Tibial artery (tissue), 4 donors: ENCODE measurements at regions not wholly inside any gene's neighbourhood (a gene's known extent, or its start where the extent isn't known, plus 50 kb on each side); places are given as distances from the start of the nearest gene placed in this dataset.

ENCODE experiments used
- DNase-seq, 2 donors: peaks; one replicate each; pipeline ENCODE4 v3.0.0-alpha.2; 2019
- H3K27ac ChIP-seq, 2 donors: fragments of 200-600 bp; sonication (generic) in 1 of 2; 1 replicate in 1 of 2; 2 replicates in 1 of 2; pipeline ENCODE4 v1.5.1; 2018 to 2019; ENCODE audit warnings: mild to moderate bottlenecking in 1 of 2
- H3K27me3 ChIP-seq, 2 donors: fragments of 200-600 bp; sonication (generic) in 1 of 2; one replicate each; pipeline versions ENCODE4 v1.5.1 to v1.6.0; 2016 to 2019
- H3K36me3 ChIP-seq, 3 donors: fragments of 200-600 bp; sonication (generic) in 2 of 3; one replicate each; pipeline ENCODE4 v1.5.1; 2016 to 2019; ENCODE audit warnings: mild to moderate bottlenecking in 2 of 3
- H3K4me1 ChIP-seq, 4 donors: fragments of 200-600 bp; sonication (generic) in 2 of 4; 1 replicate in 3 of 4; 2 replicates in 1 of 4; pipeline ENCODE4 v1.5.1; 2016 to 2019
- H3K4me3 ChIP-seq, 2 donors: fragments of 200-600 bp; sonication (generic) in 1 of 2; 1 replicate in 1 of 2; 2 replicates in 1 of 2; pipeline ENCODE4 v1.5.1; 2018 to 2019; ENCODE audit warnings: mild to moderate bottlenecking in 2 of 2
- H3K9me3 ChIP-seq, 3 donors: fragments of 200-600 bp; sonication (generic) in 1 of 3; one replicate each; pipeline ENCODE4 v1.5.1; 2016 to 2019
- CTCF ChIP-seq, 2 experiments: fragments of 200-600 bp in 1 of 2; fragments of 450-650 bp in 1 of 2; IDR thresholded peaks; one replicate each; pipeline ENCODE4 v1.5.1; 2017 to 2019; ENCODE audit warnings: antibody characterized with exemption in 2 of 2, mild to moderate bottlenecking in 1 of 2, moderate library complexity in 1 of 2
- intact Hi-C: fragments of 100-400 bp; cut with DNase I; formaldehyde crosslinking; loops from one replicate; pipeline ENCODE4 v1.15.0; 2023; ENCODE audit warnings: low total_unique reads

DNA sequence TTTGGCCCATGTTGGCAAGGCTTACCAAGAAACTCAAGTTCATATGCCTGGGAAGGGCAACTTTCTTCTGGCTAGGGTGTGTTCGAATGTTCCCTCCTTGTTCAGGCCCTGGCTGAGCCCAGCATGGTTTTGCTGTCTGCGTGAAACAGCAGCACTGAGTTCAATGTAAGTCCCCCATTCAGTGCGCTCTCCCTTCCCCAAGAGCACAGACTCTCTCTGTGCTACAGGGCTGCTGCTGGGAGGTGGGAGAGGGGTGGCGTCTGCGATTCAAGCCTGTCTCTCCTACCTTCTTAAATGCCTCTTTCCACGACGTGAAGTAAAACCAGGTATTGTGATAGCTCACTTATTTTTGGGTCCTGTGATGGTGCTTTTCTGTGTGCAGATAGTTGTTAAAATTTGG is 289.3 kb upstream of the GOLIM4 start:
- no peak for TF ChIP-seq CTCF (IDR thresholded peaks at IDR 0.05)
- no peak overlapping the region for H3K4me3 ChIP-seq
- no peaks in the 10 kb centered on the region for H3K4me1 ChIP-seq
- DNase-seq: no peak
- no peak overlapping the region for H3K27ac ChIP-seq
- H3K9me3 ChIP-seq: peaks cover 0 to 12% (median 0%) of the 10 kb centered on the region in 3 donors
- H3K27me3 ChIP-seq: no peaks in the 10 kb centered on the region
- intact Hi-C loops: no loop called here
- no peaks in the 10 kb centered on the region for H3K36me3 ChIP-seq

GRCh38 chr3:168383573-168383972 is 287.8 kb upstream of the GOLIM4 start:
- no peaks in the 10 kb centered on the region for H3K36me3 ChIP-seq
- no peak overlapping the region for H3K27ac ChIP-seq
- H3K9me3 ChIP-seq: peaks cover 0 to 12% (median 0%) of the 10 kb centered on the region in 3 donors
- no peak overlapping the region for H3K4me3 ChIP-seq
- H3K4me1 ChIP-seq: no peaks in the 10 kb centered on the region
- intact Hi-C loops: no loop called here
- H3K27me3 ChIP-seq: no peaks in the 10 kb centered on the region
- no peak for TF ChIP-seq CTCF (IDR thresholded peaks at IDR 0.05)
- DNase-seq: no peak

GRCh38 chr3:168371846-168372245 is 276.1 kb upstream of the GOLIM4 start:
- TF ChIP-seq CTCF (IDR thresholded peaks at IDR 0.05): no peak
- no peak overlapping the region for H3K4me3 ChIP-seq
- H3K27me3 ChIP-seq: no peaks in the 10 kb centered on the region
- no peak overlapping the region for H3K27ac ChIP-seq
- no peaks in the 10 kb centered on the region for H3K9me3 ChIP-seq
- DNase-seq: no peak
- intact Hi-C loops: no loop called here
- no peaks in the 10 kb centered on the region for H3K4me1 ChIP-seq
- H3K36me3 ChIP-seq: no peaks in the 10 kb centered on the region

DNA sequence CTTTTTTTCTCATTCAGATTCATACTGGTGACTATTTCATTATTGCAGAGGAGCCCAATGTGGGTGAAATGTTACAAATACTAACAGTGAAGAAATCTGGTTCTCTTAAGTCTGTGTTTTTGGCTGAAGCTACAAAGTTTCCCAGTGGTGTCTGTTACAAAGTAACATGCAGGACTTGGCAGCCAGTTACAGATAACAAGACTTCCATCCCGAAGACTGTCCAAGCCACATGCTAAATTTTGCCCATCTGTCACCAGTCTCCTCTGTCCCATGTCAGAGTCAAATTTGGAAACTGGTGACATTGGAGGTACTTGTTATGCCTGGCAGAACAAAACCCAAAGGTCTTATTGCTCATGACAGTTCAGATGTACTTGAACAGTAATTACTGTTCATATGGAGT is 269.2 kb upstream of the GOLIM4 start:
- intact Hi-C loops: no loop called here
- H3K4me3 ChIP-seq: no peak overlapping the region
- no peak overlapping the region for H3K27ac ChIP-seq
- H3K4me1 ChIP-seq: no peaks in the 10 kb centered on the region
- no peaks in the 10 kb centered on the region for H3K27me3 ChIP-seq
- no peak for TF ChIP-seq CTCF (IDR thresholded peaks at IDR 0.05)
- H3K9me3 ChIP-seq: no peaks in the 10 kb centered on the region
- DNase-seq: no peak
- no peaks in the 10 kb centered on the region for H3K36me3 ChIP-seq

DNA sequence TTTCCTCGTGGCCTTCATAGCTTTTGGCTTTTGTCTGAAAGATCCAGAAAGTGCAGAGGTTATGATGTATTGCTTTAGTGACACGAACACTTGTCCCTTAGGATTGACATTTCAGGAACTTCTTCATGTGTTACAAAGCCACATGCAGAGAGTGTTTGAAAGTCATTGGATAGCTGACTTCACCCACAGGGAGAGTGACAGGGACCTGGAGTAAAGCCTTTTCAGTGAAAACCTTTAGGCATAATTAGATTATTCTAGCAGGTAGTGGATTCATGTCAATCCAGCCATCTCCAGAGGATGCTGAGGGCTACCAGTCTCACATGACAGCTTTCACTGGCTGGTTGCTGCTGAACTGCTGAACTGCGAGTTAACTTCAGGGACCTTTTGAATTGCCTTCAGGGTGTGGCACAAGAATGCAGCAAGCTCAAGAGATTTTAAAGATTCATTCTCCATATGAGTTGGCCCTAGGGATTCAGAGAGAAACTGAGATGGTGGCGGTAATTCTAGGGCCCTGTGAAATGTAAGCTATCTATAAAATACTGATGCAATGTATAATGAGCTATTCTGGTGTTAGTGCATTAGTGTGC is 267.0 kb upstream of the GOLIM4 start:
- Histone ChIP-seq H3K4me3 (no peak overlapping the region), H3K9me3 (no peaks in the 10 kb centered on the region), H3K36me3 (no peaks in the 10 kb centered on the region), H3K27ac (no peak overlapping the region), H3K4me1 (no peaks in the 10 kb centered on the region), H3K27me3 (no peaks in the 10 kb centered on the region)
- TF ChIP-seq CTCF (IDR thresholded peaks at IDR 0.05): no peak
- intact Hi-C loops: no loop called here
- no peak for DNase-seq

DNA sequence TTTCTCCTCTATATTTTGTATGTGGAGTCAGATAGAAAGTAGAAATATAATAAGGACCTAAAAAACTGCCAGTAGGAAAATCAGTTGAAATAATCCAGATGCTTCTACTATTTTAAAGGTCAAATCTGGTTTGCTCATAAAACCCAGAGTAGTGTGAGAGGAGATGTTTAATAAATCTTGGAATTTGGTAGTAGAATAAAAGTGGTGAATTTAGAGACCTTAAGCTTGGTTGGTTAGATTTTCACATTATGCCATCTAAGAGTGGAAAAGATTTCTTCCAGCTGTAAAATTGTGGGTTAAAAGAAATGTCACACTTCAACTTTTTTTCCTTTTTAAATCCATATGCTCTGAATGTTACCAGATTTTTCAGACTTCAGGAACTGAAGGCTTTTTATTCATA is 266.4 kb upstream of the GOLIM4 start:
- no peaks in the 10 kb centered on the region for H3K9me3 ChIP-seq
- H3K36me3 ChIP-seq: no peaks in the 10 kb centered on the region
- no peak overlapping the region for H3K4me3 ChIP-seq
- H3K27me3 ChIP-seq: no peaks in the 10 kb centered on the region
- no peak overlapping the region for H3K27ac ChIP-seq
- intact Hi-C loops: no loop called here
- DNase-seq: no peak
- no peaks in the 10 kb centered on the region for H3K4me1 ChIP-seq
- TF ChIP-seq CTCF (IDR thresholded peaks at IDR 0.05): no peak
